Stimulated activated CD4-positive, alpha-beta T cell treated with anti-CD3 and anti-CD28 coated beads, Interleukin-15, amount 100 ng/mL, for 1 hour (primary cell): ENCODE measurements at regions not wholly inside any gene's neighbourhood (a gene's known extent, or its start where the extent isn't known, plus 50 kb on each side); places are given as distances from the start of the nearest gene placed in this dataset.
"Not testable (repeated sequence)": the region's sequence is repeated elsewhere in the genome, so short reads cannot be mapped to it uniquely, and the experiment has no call there.

Source experiments
- DNase-seq, 2 donors: peaks; one replicate each; pipeline ENCODE4 v3.0.0-alpha.2; 2020; ENCODE audit warnings: low read depth in 1 of 2, low spot score in 1 of 2

DNA sequence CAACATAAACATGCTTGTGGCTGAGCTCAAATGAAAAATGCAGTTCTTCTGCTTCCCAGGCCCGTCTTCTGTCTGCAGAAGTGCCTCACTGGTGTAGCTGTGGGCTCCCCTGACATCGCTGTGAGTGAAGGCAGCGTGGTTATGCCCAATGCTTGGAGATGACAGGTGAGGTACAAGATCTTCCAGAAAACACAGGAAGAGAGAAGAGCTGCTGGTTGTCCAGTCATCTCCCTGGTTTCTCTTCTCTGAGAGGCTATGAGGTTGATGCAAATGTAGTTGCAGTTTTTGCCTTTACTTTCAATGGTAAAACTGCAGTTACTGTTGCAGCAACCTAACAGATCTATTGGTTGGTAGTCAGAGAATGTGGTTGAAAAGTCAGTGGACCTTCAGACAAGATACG lies 223.6 kb downstream of the GATA3 start:
- DNase-seq = no peak

DNA sequence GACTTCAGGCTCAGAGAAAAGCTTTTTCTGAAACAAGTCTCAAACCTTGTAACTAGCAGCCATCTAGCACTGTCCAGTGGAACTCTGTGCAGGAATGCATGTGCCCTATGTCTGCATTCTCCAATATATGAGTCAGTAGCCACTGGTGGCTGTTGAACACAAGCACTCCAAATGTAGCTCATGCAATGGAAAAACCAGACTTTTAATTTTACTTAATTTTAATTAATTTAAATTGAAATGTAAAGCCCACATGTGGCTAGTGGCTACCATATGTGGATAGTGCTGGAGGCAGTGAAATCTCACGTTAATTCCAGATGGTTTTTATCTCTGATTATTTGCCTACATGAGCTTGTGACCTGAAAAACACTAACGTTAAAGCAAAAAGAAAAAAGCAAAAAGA lies 225.1 kb downstream of the GATA3 start:
- DNase-seq = no peak

DNA sequence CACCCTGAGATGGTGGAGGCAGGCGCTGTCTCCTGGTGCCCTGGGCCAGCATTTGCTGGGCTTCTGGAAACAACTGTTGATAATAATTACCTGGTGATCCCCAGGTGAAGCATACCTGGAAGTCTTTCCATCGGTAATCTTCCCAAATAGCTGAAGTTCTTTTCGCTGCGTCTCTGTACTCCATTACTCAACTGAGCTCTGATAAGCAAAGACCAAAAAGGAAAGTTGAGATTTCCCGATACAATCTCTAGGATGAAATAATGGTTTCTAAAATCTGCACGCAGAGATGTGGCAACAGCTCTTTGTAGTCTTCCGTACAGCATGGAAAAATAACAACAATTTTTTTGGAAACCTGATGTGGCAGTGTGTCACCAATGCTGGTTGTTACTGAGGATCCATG lies 226.5 kb downstream of the GATA3 start:
- no peak for DNase-seq

DNA sequence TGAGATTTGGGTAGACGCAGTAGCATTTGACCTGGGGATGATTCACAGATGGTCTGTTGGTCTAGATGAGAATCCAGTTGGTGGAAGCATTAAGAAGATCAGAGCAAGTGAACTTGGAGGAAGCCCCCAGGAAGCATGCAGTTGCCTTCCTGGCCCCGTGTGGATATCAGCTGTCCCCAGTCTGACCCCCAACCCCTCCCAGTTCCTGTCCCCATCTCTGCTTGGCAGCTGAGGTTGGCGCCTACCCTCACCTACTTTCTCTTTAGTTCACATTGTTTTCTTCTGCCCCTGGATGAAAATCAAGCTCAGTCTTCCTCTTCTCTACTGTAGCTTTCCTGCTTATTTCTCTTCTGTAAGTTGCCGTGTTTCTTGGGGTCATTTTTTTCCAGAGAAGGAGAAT lies 227.9 kb downstream of the GATA3 start:
- DNase-seq = no peak

DNA sequence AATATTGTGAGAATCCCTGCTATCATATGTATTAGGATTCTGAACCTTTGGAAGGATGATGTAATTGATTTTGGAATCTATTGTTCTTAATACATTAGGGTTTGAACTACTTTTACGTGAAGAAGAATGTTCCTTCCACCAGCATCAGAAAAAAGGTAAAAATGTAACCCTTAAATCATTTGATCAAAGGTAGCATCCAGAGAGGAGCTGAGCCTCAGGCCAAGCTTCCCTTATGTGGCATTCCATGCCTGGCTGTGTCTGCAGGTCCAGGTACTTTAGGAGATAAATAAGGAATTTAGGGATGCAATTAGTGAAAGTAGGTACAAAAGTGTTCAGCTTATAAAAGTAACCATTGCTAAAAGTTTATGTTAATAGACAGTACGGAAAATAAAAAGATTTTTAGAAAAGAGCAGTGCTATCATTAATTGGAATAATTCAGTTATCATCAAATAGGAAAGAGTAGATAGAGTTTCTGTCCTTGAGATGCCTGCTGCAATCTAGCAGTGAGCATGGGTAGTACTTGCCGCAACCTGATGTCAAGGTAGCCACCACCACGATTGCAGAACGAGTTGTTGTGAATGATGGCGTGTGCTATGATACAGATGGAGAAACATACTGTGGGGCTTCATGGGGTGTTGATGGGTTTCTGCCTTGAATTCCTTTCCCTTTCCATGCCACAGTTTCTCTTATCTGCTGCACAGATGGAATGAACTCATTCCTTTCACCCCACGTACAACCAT lies 228.8 kb downstream of the GATA3 start:
- DNase-seq = no peak

DNA sequence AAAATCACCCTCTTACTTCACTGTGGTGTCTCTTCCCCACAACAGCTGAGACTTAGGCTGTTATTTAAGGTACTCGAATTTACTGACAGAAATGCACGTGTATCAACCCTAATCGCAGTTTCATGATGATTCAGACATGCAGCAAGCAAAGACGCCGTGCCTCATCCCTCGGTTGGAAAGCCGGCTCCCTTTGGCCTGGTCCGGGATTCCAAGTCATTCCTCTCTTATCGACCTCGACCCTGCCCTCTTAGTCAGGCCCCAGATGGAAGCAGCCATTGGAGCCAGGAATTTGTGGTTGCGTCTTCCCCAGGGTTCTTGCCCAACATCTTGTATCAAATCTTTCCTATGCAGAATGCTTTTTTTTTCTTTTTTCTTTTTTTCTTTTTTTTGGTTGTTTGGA lies 229.5 kb downstream of the GATA3 start:
- no peak for DNase-seq

DNA sequence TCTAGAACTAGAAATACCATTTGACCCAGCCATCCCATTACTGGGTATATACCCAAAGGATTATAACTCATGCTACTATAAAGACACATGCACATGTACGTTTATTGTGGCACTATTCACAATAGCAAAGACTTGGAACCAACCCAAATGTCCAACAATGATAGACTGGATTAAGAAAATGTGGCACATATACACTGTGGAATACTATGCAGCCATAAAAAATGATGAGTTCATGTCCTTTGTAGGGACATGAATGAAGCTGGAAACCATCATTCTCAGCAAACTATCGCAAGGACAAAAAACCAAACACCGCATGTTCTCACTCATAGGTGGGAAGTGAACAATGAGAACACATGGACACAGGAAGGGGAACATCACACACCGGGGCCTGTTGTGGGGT lies 231.5 kb downstream of the GATA3 start:
- DNase-seq = not testable (repeated sequence)

DNA sequence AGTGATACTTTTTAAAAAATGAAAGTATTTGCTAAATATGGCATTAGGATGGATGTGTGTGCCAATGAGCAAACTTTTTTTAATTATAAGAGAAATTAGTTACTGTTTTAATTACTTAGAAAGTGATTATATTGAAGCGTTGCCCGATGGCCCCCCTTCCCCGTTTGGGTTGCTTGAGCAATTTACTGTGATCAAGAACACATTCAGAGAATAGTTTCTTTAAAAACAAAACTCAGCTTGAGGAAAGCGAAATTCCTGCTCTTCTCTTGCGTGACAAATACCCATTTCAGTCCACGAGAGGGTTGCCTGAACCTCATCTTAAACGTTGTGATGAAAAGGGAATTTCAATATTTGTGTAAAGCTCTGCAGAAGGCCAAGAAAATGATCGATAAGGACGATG lies 234.1 kb downstream of the GATA3 start:
- no peak for DNase-seq

DNA sequence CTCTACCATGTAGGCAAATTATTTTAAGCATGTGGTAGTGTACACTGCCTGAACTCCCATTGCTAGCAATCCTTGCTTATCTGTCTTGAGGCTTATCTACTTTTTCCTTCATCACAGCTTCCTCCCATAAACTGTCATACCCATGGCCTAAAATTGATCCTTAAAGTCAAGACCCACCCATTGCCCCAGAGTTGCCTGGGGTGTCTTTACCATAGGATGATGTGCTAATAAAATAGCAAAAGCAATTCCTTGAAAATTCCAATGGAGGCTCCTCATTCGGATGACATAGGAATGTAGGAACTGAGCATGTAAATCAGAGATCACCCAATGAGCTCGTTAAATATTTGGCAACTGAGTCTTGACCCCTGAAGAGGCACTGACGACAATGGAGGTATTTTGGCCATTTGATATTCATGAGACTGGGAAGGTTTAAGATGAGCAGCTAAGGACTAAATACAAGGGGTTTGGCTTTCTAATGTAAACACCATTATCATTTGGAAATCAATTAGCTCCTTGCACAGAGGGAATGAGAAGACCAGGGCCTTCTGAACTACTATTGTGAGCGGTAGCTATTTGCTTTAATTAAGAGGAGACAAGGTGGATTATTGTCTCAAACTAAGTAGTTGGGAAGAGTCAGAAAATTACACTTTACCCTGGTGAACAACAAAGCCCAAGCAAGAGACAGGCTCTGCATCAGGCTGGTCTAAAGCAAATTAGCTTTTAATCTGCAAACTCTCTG lies 234.9 kb downstream of the GATA3 start:
- no peak for DNase-seq

DNA sequence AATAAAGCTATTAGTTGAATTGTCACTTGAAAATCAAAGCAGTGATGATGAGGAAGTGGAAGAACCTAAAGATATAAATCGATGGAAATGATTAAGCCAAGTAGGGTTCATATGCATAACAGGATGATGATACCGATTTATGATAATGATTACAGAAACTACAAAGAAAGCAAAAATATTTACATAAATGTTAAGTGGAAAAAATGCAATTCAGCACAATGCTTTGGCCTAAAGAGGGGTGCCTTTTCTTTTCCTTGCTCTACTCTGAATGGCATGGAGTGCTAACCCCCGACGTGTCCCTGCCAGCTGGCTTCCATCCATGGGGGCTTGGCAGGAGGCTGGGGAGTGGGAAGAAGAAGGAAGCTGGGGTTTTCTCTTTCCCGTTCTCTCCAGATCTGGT lies 240.3 kb downstream of the GATA3 start:
- DNase-seq = no peak

DNA sequence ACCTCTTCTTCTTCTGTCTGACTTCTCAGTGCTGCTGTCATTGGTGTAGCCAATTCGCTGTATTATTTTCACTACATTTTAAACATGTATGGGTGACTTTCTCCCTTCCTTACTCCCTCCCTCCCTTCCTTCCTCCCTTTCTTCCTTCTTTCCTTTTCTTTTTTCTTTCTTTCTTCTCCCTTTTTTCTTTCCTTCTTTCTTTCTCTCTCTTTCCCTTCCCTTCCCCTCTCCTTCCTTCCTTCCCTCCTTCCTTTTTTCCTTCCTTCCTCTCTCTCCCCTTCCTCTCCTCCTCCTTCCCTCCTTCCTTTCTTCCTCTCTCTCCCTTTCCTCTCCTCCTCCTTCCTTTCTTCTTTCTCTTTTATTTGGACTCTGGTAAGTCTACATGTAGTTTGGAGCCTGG lies 240.8 kb downstream of the GATA3 start:
- no peak for DNase-seq

DNA sequence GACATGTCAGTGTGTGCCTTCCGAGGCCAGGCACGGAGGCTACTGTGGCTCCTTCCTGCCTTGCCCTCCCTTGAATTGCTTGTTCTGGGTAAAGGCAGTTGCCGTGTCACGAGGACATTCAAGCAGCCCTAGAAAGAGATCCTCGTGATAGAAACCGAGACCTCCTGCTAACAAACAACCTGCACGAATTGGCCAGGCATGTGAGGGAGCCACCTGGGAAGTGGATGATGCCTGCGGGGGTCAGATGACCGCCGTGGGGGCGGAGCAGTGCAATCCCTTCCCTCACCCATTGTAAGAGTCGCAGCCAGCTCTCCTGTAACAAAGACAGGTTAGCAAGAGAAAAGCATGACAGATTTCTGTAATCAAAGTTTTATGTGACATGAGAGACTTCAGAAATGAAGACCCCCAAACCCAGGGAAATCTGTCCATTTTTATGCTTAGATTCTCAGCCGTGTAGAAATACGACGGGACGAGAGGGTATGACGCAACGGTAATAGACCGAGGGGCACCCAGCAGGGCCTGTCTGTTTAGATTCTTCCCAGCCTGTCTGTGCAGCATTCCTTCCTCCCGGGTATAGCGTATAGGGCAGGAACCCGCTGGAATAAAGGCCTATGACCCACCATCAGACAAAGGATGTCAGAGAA lies 241.7 kb downstream of the GATA3 start:
- no peak for DNase-seq

DNA sequence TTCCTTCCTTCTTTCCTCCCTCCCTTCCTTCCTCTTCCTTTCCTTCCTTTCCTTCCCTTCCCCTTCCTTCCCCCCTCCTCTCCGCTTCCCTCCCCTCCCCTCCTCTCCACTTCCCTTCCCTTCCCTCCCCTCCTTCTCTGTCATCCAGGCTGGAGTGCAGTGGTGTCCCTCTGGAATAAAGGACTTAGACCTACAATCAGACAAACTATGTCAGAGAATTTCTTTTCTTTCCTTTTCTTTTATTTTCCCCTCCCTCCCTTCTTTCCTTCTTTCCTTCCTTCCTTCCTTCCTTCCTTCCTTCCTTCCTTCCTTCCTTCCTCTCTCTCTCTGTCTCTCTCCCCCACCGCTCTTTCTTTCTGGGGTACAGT lies 242.2 kb downstream of the GATA3 start:
- DNase-seq = no peak

DNA sequence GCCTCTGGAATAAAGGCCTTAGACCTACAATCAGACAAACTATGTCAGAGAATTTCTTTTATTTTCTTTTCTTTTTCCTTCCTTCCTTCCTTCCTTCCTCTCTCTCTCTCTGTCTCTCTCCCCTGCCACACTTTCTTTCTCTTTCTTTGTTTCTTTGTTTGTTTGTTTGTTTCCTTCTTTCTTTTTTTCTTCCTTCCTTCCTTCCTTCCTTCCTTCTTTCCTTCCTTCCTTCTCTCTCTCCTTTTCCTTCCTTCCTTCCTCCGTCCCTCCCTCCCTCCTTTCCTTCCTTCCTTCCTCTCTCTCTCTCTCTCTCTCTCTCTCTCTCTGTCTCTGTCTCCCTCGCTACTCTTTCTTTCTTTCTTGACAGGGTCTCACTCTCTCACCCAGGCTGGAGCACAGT lies 242.6 kb downstream of the GATA3 start:
- no peak for DNase-seq

DNA sequence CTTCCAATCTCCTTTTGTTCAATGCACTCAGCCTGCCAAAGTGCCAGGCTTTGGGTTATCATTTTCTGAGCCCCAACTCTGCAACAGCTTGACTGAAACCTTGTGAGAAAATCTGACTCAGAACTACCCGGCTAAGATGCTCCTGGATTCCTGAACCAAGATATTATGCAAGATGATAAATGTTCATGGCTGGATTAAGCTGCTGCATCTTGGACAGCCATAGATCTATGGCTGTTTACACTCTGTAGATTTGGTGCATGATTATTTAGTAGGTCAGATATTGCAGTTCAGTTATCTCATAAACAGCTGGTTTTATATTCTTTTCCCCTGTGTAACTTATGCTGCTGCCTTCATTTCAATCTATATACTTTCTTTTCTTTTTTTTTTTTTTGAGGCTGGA lies 243.5 kb downstream of the GATA3 start:
- no peak for DNase-seq

DNA sequence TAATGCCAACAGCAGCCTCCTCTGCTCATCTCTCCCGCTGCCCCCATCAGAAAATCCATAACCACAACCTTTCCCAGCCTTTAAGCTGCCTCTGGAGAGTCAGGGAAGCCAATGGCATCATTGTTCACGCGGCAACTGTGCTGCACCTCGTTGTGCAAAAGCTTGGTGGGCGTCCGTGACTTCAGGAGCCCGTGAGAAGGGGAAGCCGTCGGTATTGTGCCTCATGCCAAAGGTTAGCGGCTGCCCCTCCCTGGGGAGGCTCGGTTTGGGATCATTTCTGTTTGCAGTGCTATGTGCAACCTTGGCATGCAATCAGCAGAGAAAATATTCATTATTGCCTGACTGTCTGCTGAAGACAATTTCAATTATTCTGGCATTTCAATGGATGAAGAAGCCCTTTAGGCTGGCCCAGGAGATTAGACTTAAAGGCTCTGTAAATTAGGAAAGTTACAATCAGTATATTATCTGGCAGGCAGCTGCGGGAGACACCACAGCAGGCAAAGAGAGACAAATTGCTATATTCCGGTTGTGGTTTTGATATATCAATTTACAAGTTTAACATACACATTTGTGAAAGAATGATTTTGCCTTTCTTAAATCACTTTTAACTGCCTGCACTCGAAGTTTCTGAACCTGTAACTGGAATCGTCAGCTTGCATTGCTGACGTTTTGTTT lies 244.5 kb downstream of the GATA3 start:
- no peak for DNase-seq

DNA sequence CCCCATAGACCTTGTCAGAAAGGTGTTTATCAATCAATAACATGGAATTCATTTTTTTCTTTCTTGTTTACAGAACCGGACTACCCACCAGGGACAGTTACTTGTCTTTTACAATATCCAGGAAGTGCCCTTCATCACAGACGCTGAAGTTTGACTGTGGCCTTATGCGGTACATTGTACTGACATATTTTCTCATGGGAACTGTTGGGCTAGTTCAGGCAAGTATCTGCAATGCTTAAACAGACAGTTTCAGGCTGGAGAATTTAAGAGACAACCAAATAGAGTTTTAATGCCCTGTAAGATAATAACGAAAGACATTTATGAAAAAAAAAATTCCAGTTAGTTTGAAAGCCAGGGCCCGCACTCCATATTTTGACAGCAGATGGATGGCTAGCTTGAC lies 246.4 kb downstream of the GATA3 start:
- DNase-seq = no peak

DNA sequence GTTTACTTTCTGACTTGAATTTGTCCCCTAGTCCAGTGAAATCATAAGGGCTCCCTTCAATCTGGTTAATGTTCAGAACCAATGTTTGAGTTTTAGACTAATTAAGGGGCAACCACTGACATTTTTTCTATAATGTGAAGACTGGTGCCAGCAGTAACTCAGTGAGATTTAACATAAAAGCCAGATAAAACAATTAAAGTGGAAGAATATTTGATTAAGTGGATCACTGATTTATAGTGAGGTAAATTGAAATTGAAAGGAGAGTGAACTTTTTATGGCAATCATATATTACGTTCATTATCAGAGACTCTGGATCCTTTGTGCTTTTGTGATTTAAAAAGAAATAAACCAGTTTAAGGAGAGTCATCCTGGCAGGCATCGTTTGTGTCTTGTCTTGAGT lies 246.8 kb downstream of the GATA3 start:
- DNase-seq = no peak

DNA sequence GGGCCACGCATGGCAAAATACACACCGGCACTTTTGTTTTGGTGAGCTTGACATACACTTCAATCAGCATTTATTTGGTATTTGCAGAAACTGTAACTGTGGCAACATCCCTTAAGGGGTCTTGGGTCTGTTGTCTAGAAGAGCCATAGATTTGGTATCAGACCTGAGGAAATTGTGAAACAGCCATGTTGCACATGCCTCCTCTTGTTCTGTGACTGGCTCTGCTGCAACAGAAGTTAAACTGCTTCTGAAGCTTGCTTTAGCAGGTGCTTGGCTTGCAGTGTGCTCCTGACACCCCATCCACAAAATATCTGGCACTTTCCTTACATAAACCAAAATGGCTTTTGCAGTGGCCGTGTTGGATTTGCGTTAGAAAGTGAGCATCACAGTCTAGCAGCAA lies 247.3 kb downstream of the GATA3 start:
- DNase-seq = no peak

DNA sequence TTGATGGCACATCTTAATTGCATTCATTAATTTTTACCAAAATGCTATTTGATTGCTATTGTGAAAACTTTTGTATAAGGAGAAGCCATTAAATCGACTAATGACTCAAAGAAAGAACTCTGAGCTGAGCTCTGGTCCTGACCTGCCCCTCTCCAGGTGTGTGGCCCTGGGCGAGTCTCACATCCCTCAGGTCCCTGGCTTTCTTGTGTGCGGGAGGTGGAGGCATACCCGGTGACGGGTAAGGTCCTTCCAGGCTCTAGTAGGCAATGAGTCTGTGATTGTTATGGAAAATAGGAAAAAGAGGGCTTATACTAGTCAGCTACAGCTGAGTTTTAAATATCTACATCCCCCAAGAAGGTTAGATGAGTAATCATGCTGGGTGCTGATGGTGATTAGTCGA lies 248.1 kb downstream of the GATA3 start:
- DNase-seq = no peak

DNA sequence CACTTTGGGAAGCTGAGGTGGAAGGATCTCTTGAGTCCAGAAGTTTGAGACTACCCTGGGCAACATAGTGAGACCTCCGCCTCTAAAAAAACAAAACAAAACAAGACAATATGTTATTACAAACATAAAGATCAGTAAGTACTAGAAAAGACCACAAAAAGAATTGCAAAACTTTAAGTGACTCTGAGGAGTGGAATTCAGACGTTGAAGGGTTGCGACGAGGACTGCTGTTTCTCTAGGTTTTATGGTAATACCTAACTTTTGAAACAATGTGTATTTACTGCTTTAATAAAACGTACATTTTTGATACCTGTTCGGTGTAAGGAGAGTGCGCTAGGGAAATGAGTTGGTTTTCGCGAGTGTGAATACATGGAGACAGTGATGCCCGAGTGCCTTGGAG lies 250.4 kb downstream of the GATA3 start:
- DNase-seq = no peak
